HCT116 (cell line): ENCODE measurements at regions not wholly inside any gene's neighbourhood (a gene's known extent, or its start where the extent isn't known, plus 50 kb on each side); places are given as distances from the start of the nearest gene placed in this dataset.

Experiments
- ATF3 ChIP-seq: IDR thresholded peaks from 2 replicates; pipeline ENCODE4 v1.6.1; 2012
- CEBPB ChIP-seq: IDR thresholded peaks from 2 replicates; pipeline ENCODE4 v1.6.1; 2012; ENCODE audit warnings: low read depth
- CTCF ChIP-seq, 3 experiments: fragments of 200-600 bp in 1 of 3; sonication (generic) in 1 of 3; IDR thresholded peaks in 2 of 3; conservative IDR thresholded peaks in 1 of 3; 2 replicates each; pipeline ENCODE4 v1.5.1; 2012 to 2017; ENCODE audit warnings: low read depth in 2 of 3, low read length in 2 of 3, antibody characterized with exemption in 1 of 3, borderline replicate concordance in 1 of 3, control low read depth in 1 of 3, mild to moderate bottlenecking in 1 of 3, mixed read lengths in 1 of 3, mixed run types in 1 of 3, moderate library complexity in 1 of 3; ENCODE audit not compliant: insufficient read depth in 1 of 3
- FOSL1 ChIP-seq: IDR thresholded peaks from 2 replicates; pipeline ENCODE4 v1.6.1; 2012; ENCODE audit warnings: low read depth
- MAX ChIP-seq: IDR thresholded peaks from 2 replicates; pipeline ENCODE4 v1.6.1; 2012
- POLR2A ChIP-seq: IDR thresholded peaks from 2 replicates; pipeline ENCODE4 v1.7.0; 2011; ENCODE audit warnings: borderline replicate concordance; ENCODE audit not compliant: insufficient read depth, insufficient read length; ENCODE audit errors: extremely low read depth
- POLR2AphosphoS5 ChIP-seq: IDR thresholded peaks from 2 replicates; pipeline ENCODE4 v1.6.1; 2011; ENCODE audit warnings: mild to moderate bottlenecking, low read depth, low read length, moderate library complexity
- REST ChIP-seq: IDR thresholded peaks from 2 replicates; pipeline ENCODE4 v1.6.1; 2012; ENCODE audit warnings: low read depth
- YY1 ChIP-seq: IDR thresholded peaks from 2 replicates; pipeline ENCODE4 v1.6.1; 2011; ENCODE audit warnings: low read length, low read depth, moderate library complexity, mild to moderate bottlenecking; ENCODE audit not compliant: insufficient replicate concordance; ENCODE audit errors: extremely low read depth

- TF ChIP-seq POLR2AphosphoS5 (no peak), CTCF (IDR thresholded peaks at IDR 0.05 in 2 of 3, conservative IDR thresholded peaks at IDR 0.05 in 1 of 3; ENCODE audit: borderline replicate concordance in 1 of 3, insufficient read depth in 1 of 3, low read depth in 2 of 3, low read length in 2 of 3) (no peak), MAX (no peak), CEBPB (no peak), REST (no peak), ATF3 (no peak), POLR2A (no peak), FOSL1 (no peak), YY1 (no peak)
Observed at GRCh38 chr7:20513897-20514296, 101.6 kb upstream of the ABCB5 start.
